Mesendoderm (in vitro differentiated cells): ENCODE measurements at regions not wholly inside any gene's neighbourhood (a gene's known extent, or its start where the extent isn't known, plus 50 kb on each side); places are given as distances from the start of the nearest gene placed in this dataset.
"Not testable (repeated sequence)": the region's sequence is repeated elsewhere in the genome, so short reads cannot be mapped to it uniquely, and the experiment has no call there.

Experiments
- DNase-seq: peaks from one replicate; pipeline ENCODE4 v3.0.0; 2013
- H2AK5ac ChIP-seq: 2 replicates; pipeline ENCODE4 v1.6.1; 2013; ENCODE audit warnings: low read length, inconsistent platforms
- H2BK120ac ChIP-seq: 2 replicates; pipeline ENCODE4 v1.6.1; 2013; ENCODE audit warnings: low read depth, mild to moderate bottlenecking, low read length, moderate library complexity, mixed read lengths
- H2BK15ac ChIP-seq: replicated peaks from 2 replicates; pipeline ENCODE4 v1.6.1; 2013; ENCODE audit warnings: low read depth, mild to moderate bottlenecking, moderate library complexity
- H2BK5ac ChIP-seq: 2 replicates; pipeline ENCODE4 v1.6.1; 2013; ENCODE audit warnings: low read length, inconsistent platforms
- H3K18ac ChIP-seq: 2 replicates; pipeline ENCODE4 v1.6.1; 2013; ENCODE audit warnings: mild to moderate bottlenecking, low read length, mixed read lengths
- H3K23ac ChIP-seq: one replicate; pipeline ENCODE4 v1.6.1; 2013; ENCODE audit warnings: low read length
- H3K27ac ChIP-seq: 2 replicates; pipeline ENCODE4 v1.5.1; 2013; ENCODE audit warnings: low read depth, mild to moderate bottlenecking, inconsistent platforms, low read length, moderate library complexity
- H3K27me3 ChIP-seq: 2 replicates; pipeline ENCODE4 v1.6.1; 2013; ENCODE audit warnings: low read length, control low read depth, mild to moderate bottlenecking, inconsistent platforms; ENCODE audit not compliant: insufficient read depth, poor library complexity
- H3K36me3 ChIP-seq: 2 replicates; pipeline ENCODE4 v1.6.1; 2013; ENCODE audit warnings: low read length, inconsistent platforms; ENCODE audit not compliant: control insufficient read depth, insufficient read depth
- H3K4ac ChIP-seq: one replicate; pipeline ENCODE4 v1.6.1; 2013; ENCODE audit warnings: low read depth, mild to moderate bottlenecking, low read length, moderate library complexity
- H3K4me1 ChIP-seq: 2 replicates; pipeline ENCODE4 v1.6.1; 2013; ENCODE audit warnings: low read depth, low read length, inconsistent platforms; ENCODE audit not compliant: control insufficient read depth
- H3K4me2 ChIP-seq: 2 replicates; pipeline ENCODE4 v1.6.1; 2013; ENCODE audit warnings: low read length
- H3K4me3 ChIP-seq: 2 replicates; pipeline ENCODE4 v1.5.1; 2013; ENCODE audit warnings: mild to moderate bottlenecking, low read length
- H3K56ac ChIP-seq: one replicate; pipeline ENCODE4 v1.6.1; 2013; ENCODE audit warnings: low read length
- H3K79me1 ChIP-seq: 2 replicates; pipeline ENCODE4 v1.6.1; 2013; ENCODE audit warnings: low read length, inconsistent platforms
- H3K79me2 ChIP-seq: 2 replicates; pipeline ENCODE4 v1.6.1; 2013; ENCODE audit warnings: mild to moderate bottlenecking, low read length; ENCODE audit not compliant: control insufficient read depth, insufficient read depth
- H3K9ac ChIP-seq: 2 replicates; pipeline ENCODE4 v1.6.1; 2013; ENCODE audit warnings: low read length, inconsistent platforms
- H4K5ac ChIP-seq: one replicate; pipeline ENCODE4 v1.6.1; 2013; ENCODE audit warnings: low read length
- H4K8ac ChIP-seq: one replicate; pipeline ENCODE4 v1.6.1; 2013; ENCODE audit warnings: low read depth, mild to moderate bottlenecking, control low read depth, low read length, moderate library complexity
- WGBS: extraction: QIAGEN DNeasy Blood & Tissue Kit; methylation state at CpG from one replicate; pipeline ENCODE4 v1.1.7; 2013; ENCODE audit warnings: low lambda C conversion rate, missing lambda C conversion rate; ENCODE audit not compliant: insufficient coverage; ENCODE audit errors: extremely low coverage; 5-methylcytosine and 5-hydroxymethylcytosine counted together

DNA sequence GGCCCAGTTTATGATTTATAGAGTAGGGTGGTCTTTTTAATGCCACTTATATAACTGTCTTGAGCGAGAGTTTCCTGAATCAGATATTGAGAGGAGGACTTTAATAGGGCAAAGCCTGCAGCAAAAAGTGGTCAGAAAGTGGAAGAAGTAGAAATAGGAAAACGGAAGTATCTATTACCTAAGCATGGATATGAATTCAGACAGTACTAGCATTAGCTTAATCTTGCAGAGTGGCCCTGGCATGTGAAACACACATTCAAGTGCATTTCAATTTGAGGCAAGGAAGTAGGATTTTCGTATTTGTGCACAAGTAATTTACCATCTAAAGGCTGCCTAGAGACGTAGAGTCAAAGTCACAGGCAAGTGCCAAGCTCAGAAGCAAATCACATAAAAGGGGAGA is 622.3 kb downstream of the DIPK2A start:
- H3K27me3 ChIP-seq: no peaks in the 10 kb centered on the region
- no peak overlapping the region for H3K27ac ChIP-seq
- no peak overlapping the region for H3K18ac ChIP-seq
- no peak overlapping the region for H3K4ac ChIP-seq
- no peak for DNase-seq
- no CpG with 5 or more reads among the region's 4 CpGs for WGBS
- no peak overlapping the region for H2BK120ac ChIP-seq
- no peak overlapping the region for H3K4me2 ChIP-seq
- H4K5ac ChIP-seq: no peak overlapping the region
- H3K56ac ChIP-seq: no peak overlapping the region
- no peaks in the 10 kb centered on the region for H3K36me3 ChIP-seq
- no peak overlapping the region for H3K4me3 ChIP-seq
- no peak overlapping the region for H4K8ac ChIP-seq
- no peaks in the 10 kb centered on the region for H3K4me1 ChIP-seq
- no peak overlapping the region for H2BK15ac ChIP-seq
- no peaks in the 10 kb centered on the region for H3K79me1 ChIP-seq
- no peak overlapping the region for H3K9ac ChIP-seq
- H3K23ac ChIP-seq: no peak overlapping the region
- H3K79me2 ChIP-seq: no peaks in the 10 kb centered on the region
- no peak overlapping the region for H2AK5ac ChIP-seq
- H2BK5ac ChIP-seq: no peak overlapping the region

- not testable (repeated sequence) for H3K4me1 ChIP-seq, H3K56ac ChIP-seq, H3K18ac ChIP-seq, H3K79me1 ChIP-seq, H4K8ac ChIP-seq, H3K4me3 ChIP-seq, H4K5ac ChIP-seq, H3K27ac ChIP-seq, H3K23ac ChIP-seq, H2BK120ac ChIP-seq, H3K4ac ChIP-seq, H3K27me3 ChIP-seq, H2BK15ac ChIP-seq, H3K4me2 ChIP-seq, H3K9ac ChIP-seq, H3K79me2 ChIP-seq, H2AK5ac ChIP-seq, DNase-seq, H2BK5ac ChIP-seq, H3K36me3 ChIP-seq
- WGBS: no CpG with 5 or more reads among the region's 7 CpGs
Measured at GRCh38 chr3:144620236-144620635, 648.6 kb downstream of the DIPK2A start.

DNA sequence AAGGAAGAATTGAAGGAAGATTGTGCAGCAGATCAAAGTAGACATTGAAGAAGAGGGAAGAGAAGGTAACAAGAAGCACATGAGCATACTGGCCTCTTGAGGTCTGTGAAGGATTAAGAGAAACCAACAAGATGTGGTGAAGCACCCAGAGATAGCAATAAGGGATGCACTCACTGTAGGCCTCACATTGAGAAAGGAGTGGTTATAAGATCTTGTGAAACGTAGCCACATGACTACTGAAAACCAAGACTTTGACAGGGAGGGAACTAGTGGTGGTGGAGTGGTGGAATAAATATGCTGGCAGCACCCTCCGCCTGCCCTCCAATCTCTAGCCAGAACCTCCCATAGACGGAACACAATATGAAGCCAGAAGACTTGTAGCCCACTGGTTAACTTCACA is 651.2 kb downstream of the DIPK2A start:
- H2BK120ac ChIP-seq: no peak overlapping the region
- no peak overlapping the region for H3K56ac ChIP-seq
- no peak overlapping the region for H4K8ac ChIP-seq
- no peak overlapping the region for H2BK5ac ChIP-seq
- WGBS: no CpG with 5 or more reads among the region's 3 CpGs
- H3K79me1 ChIP-seq: no peaks in the 10 kb centered on the region
- no peak overlapping the region for H3K4me2 ChIP-seq
- H3K18ac ChIP-seq: no peak overlapping the region
- no peak overlapping the region for H3K4me3 ChIP-seq
- H3K79me2 ChIP-seq: no peaks in the 10 kb centered on the region
- H4K5ac ChIP-seq: no peak overlapping the region
- H3K36me3 ChIP-seq: no peaks in the 10 kb centered on the region
- no peak overlapping the region for H3K27ac ChIP-seq
- H3K9ac ChIP-seq: no peak overlapping the region
- no peak overlapping the region for H3K23ac ChIP-seq
- no peaks in the 10 kb centered on the region for H3K27me3 ChIP-seq
- H3K4ac ChIP-seq: no peak overlapping the region
- no peak for DNase-seq
- no peaks in the 10 kb centered on the region for H3K4me1 ChIP-seq
- H2AK5ac ChIP-seq: no peak overlapping the region
- no peak overlapping the region for H2BK15ac ChIP-seq

- DNase-seq: no peak
- H2BK120ac ChIP-seq: no peak overlapping the region
- no peak overlapping the region for H4K8ac ChIP-seq
- H3K79me2 ChIP-seq: no peaks in the 10 kb centered on the region
- H3K23ac ChIP-seq: no peak overlapping the region
- H3K4ac ChIP-seq: no peak overlapping the region
- no peak overlapping the region for H3K56ac ChIP-seq
- no peak overlapping the region for H4K5ac ChIP-seq
- no peak overlapping the region for H2BK15ac ChIP-seq
- H3K79me1 ChIP-seq: no peaks in the 10 kb centered on the region
- H3K4me2 ChIP-seq: no peak overlapping the region
- H3K9ac ChIP-seq: no peak overlapping the region
- no peaks in the 10 kb centered on the region for H3K36me3 ChIP-seq
- H3K27ac ChIP-seq: no peak overlapping the region
- H3K4me1 ChIP-seq: no peaks in the 10 kb centered on the region
- H2BK5ac ChIP-seq: no peak overlapping the region
- no peak overlapping the region for H3K18ac ChIP-seq
- no peak overlapping the region for H3K4me3 ChIP-seq
- WGBS: no CpG with 5 or more reads among the region's 2 CpGs
- H3K27me3 ChIP-seq: no peaks in the 10 kb centered on the region
- no peak overlapping the region for H2AK5ac ChIP-seq
Measured at GRCh38 chr3:144624656-144625055, 653.0 kb downstream of the DIPK2A start.

- Histone ChIP-seq H3K79me2 (no peaks in the 10 kb centered on the region), H2BK5ac (no peak overlapping the region), H4K8ac (no peak overlapping the region), H3K23ac (no peak overlapping the region), H3K9ac (no peak overlapping the region), H2BK120ac (no peak overlapping the region), H3K4me3 (no peak overlapping the region), H2AK5ac (no peak overlapping the region), H3K4ac (no peak overlapping the region), H3K18ac (no peak overlapping the region), H3K79me1 (no peaks in the 10 kb centered on the region), H4K5ac (no peak overlapping the region), H3K4me2 (no peak overlapping the region), H3K4me1 (no peaks in the 10 kb centered on the region), H3K36me3 (no peaks in the 10 kb centered on the region), H3K27me3 (no peaks in the 10 kb centered on the region), H3K27ac (no peak overlapping the region), H3K56ac (no peak overlapping the region), H2BK15ac (no peak overlapping the region)
- DNase-seq: peak; percentile 20
Measured at GRCh38 chr3:144626835-144627234, 655.2 kb downstream of the DIPK2A start.

- Histone ChIP-seq H3K79me1 (no peaks in the 10 kb centered on the region), H3K4me1 (no peaks in the 10 kb centered on the region), H2BK5ac (no peak overlapping the region), H3K9ac (no peak overlapping the region), H3K27me3 (no peaks in the 10 kb centered on the region), H3K56ac (no peak overlapping the region), H2BK15ac (no peak overlapping the region), H2BK120ac (no peak overlapping the region), H2AK5ac (no peak overlapping the region), H3K27ac (no peak overlapping the region), H3K36me3 (no peaks in the 10 kb centered on the region), H3K4me3 (no peak overlapping the region), H3K4me2 (no peak overlapping the region), H3K79me2 (no peaks in the 10 kb centered on the region), H4K8ac (no peak overlapping the region), H3K23ac (no peak overlapping the region), H3K4ac (no peak overlapping the region), H4K5ac (no peak overlapping the region), H3K18ac (no peak overlapping the region)
- no peak for DNase-seq
- WGBS: no CpG with 5 or more reads among the region's 4 CpGs
Measured at GRCh38 chr3:144629381-144629780, 657.8 kb downstream of the DIPK2A start.
